ENCODE measurements at regions not wholly inside any gene's neighbourhood (a gene's known extent, or its start where the extent isn't known, plus 50 kb on each side); places are given as distances from the start of the nearest gene placed in this dataset.
"Not testable (repeated sequence)": the region's sequence is repeated elsewhere in the genome, so short reads cannot be mapped to it uniquely, and the experiment has no call there.

DNA sequence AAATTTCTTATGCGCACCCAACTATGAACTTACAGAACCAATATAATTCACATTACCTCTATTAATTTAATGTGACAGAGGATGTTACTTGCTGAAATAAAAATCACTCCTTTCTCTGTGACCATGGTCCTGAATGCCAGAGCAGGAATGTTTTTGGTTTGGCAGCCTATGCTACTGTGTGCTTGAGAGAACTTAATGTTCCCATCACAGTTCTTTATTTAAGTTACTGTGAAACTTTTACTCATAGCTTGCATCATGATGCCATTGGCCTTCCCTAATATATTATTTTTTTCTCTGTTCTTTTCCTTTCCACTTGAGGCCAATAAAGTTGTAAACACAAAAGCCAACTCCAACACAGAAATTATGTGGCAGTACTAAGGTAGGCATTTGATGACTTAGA lies 142.2 kb downstream of the FAM76B start:
- DNase-seq: peak; percentile 22

DNA sequence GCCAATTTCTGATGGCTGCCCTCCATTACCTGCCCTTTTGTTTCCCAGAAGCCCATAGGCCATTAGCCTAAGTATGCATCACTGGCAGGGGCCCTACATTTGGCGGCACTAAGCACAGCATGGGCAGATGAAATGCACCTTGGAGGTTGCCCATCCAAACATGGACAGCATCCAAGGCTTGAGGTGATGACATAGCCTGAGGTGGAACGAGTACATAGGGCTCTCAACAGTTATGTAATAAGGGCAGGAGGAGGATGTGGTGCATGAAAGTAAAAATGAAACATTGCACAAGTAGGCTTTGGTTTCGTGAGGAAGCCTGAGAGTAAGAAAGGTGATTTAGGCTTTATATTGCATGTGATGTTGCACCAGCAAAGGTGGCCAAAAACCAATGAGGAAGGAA lies 148.1 kb downstream of the FAM76B start:
- DNase-seq: no peak

- no peak for DNase-seq
These were observed 151.1 kb downstream of the FAM76B start for GRCh38 chr11:95638501-95638900.

GRCh38 chr11:95625164-95625900 lies 164.2 kb downstream of the FAM76B start:
- no peak for DNase-seq

GRCh38 chr11:95616256-95616804 lies 173.3 kb downstream of the FAM76B start:
- no peak for DNase-seq

DNA sequence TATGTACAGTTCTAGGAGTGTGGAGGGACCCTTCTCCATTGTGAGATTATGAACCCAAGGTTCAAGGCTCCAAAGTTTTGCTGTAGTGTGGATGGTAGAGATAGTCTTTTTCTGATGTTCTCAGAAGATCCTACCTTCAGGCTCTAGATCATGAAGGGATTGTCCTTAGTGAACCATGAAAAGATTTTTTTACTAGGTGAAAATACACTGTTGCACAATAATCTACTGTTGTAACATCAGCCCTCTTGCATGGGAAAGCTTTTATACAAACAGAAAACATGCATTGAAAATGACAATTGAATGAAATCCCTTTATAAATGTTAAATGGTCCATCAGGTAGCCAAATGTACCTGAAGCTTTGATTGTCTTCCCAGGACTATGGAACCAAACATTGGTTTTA lies 177.8 kb downstream of the FAM76B start:
- DNase-seq: no peak

- not testable (repeated sequence) for DNase-seq
These were observed 179.4 kb downstream of the FAM76B start for GRCh38 chr11:95610185-95610584.

DNA sequence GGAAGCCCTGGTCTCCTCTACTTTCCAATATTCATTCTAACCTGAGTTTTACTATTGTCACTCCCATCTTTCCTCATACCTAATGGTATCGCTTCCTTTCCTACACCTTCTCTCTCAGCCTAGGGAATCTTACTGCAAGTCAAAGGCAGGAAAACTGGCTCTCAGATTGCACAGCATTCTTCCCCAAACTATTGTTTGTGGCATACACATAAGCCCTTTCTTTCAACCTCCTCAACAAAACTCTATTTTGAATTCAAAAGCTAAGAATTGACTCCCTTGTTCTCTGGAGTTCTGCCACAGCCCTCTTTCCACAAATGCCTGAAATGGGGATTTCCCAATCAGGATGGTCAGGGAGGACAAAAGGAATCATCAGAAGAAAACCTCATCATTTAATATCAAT lies 181.5 kb downstream of the FAM76B start:
- no peak for DNase-seq

GRCh38 chr11:95606824-95607223 lies 182.8 kb downstream of the FAM76B start:
- no peak for DNase-seq

- DNase-seq: no peak
These were observed 184.2 kb downstream of the FAM76B start for GRCh38 chr11:95605271-95605940.

- DNase-seq: no peak
These were observed 189.5 kb downstream of the FAM76B start for GRCh38 chr11:95599959-95600586.

GRCh38 chr11:95595973-95596489 lies 193.6 kb downstream of the FAM76B start:
- DNase-seq: no peak

DNA sequence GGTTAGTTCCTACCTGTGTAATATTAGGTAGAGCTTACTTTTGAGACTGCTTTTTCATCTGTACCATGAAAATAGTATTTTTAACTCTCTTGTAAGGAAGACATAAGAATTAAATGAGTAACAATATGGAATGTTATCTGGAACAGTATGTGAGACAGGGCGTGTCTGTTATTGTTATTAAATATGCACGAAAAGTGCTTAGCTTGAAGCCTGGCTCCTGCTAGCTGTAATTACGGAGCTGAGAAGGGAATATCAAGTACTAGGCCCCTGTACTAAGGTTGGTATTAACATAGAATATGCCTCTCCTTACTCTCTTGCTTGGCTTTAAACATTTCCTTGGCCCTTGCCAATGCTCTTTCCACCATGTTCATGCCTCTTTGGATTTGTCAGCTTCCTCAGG lies 194.0 kb downstream of the FAM76B start:
- no peak for DNase-seq

- peak; percentile 80 for DNase-seq
These were observed 196.5 kb downstream of the FAM76B start for GRCh38 chr11:95593111-95593510.

GRCh38 chr11:95592471-95592870 lies 197.1 kb downstream of the FAM76B start:
- DNase-seq: peak; percentile 71

DNA sequence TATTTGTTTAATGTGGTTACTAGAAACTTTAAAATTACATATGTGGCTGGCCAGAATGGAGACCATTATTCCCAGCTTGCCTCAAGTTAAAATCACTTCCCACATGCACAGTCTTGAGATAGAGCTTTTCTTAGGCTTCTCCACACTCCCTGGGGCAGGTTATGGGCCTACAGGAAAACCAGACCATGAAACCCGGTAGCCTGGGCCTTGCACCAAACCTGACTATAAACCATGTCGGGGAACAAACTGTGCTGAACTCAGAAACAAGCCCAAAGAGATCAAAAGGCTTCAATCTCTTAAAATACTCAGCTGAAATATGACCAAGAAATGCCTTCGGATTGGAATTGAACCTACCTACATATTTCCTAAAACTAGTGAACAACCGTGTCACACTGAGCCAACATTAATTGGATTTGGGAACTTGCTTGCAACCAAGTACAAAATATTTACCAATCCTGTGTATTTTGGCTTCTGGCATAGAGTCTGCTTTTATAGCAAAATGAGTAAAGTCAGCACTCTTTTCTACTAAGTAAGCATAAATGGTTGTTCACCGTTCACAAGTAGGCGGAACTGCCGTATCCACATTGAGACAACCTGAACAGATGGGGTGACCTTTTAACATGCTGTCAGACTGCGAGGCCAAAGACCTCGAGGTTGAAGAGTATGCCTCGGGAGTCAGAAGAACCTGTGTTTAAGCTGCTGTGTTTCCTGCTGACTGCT lies 199.5 kb downstream of the FAM76B start:
- peak; percentile 17 for DNase-seq

GRCh38 chr11:95588821-95589220 lies 200.8 kb downstream of the FAM76B start:
- DNase-seq: no peak

GRCh38 chr11:95586661-95587060 lies 202.9 kb downstream of the FAM76B start:
- DNase-seq: no peak

- peak; percentile 26 for DNase-seq
These were observed 203.4 kb downstream of the FAM76B start for GRCh38 chr11:95586155-95586554.

DNA sequence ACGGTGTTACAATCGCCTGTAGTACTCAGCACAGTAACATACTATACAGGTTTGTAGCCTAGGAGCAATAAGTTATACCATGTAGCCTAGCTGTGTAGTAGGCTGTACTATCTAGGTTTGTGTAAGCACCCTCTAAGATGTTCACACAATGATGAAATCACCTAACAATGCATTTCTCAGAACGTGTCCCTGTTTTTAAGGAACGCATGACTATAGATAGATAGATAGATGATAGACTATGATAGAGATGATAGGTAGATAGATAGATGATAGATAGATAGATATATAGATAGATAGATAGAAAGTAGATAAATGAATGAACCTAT lies 203.9 kb downstream of the FAM76B start:
- DNase-seq: no peak

DNA sequence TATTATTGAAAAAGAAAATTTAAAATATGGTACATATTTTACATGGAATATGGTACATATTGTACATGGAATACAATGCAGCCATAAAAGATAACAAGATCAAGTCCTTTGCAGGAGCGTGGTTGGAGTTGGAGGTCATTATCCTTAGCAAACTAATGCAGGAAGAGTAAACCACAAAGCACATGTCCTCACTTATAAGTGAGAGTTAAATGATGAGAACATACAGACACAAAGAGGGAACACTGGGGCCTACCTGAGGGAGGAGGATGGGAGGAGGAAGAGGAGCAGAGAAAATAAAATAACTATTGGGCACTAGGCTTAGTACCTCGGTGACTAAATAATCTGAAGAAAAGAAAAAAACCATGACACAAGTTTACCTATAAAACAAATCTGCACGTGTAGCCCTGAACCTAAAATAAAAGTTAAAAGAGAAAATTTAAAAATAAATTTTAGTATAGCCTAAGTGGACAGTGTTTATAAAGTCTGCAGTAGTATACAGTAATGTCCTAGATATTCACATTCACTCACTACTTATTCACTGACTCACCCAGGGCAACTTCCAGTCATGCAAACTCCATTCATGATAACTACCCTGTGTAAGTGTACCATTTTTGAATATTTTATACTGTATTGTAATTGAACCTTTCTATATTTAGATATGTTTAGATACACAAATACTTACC lies 204.4 kb downstream of the FAM76B start:
- DNase-seq: no peak

- DNase-seq: no peak
These were observed 205.0 kb downstream of the FAM76B start for GRCh38 chr11:95584589-95584988.

All from tongue (tissue), 1 donor.